ENCODE measurements at regions not wholly inside any gene's neighbourhood (a gene's known extent, or its start where the extent isn't known, plus 50 kb on each side); places are given as distances from the start of the nearest gene placed in this dataset.

GRCh38 chr13:74221752-74222151 lies 87.5 kb upstream of the KLF12 start:
- H3K4me3 ChIP-seq (ENCODE audit: control insufficient read depth, low read depth, low read length), result no peak overlapping the region

GRCh38 chr13:74219566-74219965 lies 85.4 kb upstream of the KLF12 start:
- TF ChIP-seq, protein P1, sequence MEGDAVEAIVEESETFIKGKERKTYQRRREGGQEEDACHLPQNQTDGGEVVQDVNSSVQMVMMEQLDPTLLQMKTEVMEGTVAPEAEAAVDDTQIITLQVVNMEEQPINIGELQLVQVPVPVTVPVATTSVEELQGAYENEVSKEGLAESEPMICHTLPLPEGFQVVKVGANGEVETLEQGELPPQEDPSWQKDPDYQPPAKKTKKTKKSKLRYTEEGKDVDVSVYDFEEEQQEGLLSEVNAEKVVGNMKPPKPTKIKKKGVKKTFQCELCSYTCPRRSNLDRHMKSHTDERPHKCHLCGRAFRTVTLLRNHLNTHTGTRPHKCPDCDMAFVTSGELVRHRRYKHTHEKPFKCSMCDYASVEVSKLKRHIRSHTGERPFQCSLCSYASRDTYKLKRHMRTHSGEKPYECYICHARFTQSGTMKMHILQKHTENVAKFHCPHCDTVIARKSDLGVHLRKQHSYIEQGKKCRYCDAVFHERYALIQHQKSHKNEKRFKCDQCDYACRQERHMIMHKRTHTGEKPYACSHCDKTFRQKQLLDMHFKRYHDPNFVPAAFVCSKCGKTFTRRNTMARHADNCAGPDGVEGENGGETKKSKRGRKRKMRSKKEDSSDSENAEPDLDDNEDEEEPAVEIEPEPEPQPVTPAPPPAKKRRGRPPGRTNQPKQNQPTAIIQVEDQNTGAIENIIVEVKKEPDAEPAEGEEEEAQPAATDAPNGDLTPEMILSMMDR (conservative IDR thresholded peaks at IDR 0.05; ENCODE audit: control insufficient read depth, insufficient read depth, low read depth, low read length), result no peak
- no peak for DNase-seq (ENCODE audit: low read depth)
- H3K4me3 ChIP-seq (ENCODE audit: control insufficient read depth, low read depth, low read length), result no peak overlapping the region

More at GRCh38 chr13:74221752-74222151, 87.5 kb upstream of the KLF12 start:
- TF ChIP-seq, protein P1 (conservative IDR thresholded peaks at IDR 0.05; ENCODE audit: control insufficient read depth, insufficient read depth, low read depth, low read length), result no peak
- DNase-seq (ENCODE audit: low read depth), result no peak

- H3K4me3 ChIP-seq (ENCODE audit: control insufficient read depth, low read depth, low read length), result no peak overlapping the region
- no peak for DNase-seq (ENCODE audit: low read depth)
- TF ChIP-seq, protein P1 (conservative IDR thresholded peaks at IDR 0.05; ENCODE audit: control insufficient read depth, insufficient read depth, low read depth, low read length), result no peak
Observed at GRCh38 chr13:74218291-74218690, 84.1 kb upstream of the KLF12 start.

GRCh38 chr13:74217811-74218210 lies 83.6 kb upstream of the KLF12 start:
- no peak for DNase-seq (ENCODE audit: low read depth)
- H3K4me3 ChIP-seq (ENCODE audit: control insufficient read depth, low read depth, low read length), result no peak overlapping the region
- TF ChIP-seq, protein P1 (conservative IDR thresholded peaks at IDR 0.05; ENCODE audit: control insufficient read depth, insufficient read depth, low read depth, low read length), result no peak

GRCh38 chr13:74215420-74215819 lies 81.2 kb upstream of the KLF12 start:
- TF ChIP-seq, protein P1 (conservative IDR thresholded peaks at IDR 0.05; ENCODE audit: control insufficient read depth, insufficient read depth, low read depth, low read length), result no peak
- no peak overlapping the region for H3K4me3 ChIP-seq (ENCODE audit: control insufficient read depth, low read depth, low read length)
- DNase-seq (ENCODE audit: low read depth), result no peak

GRCh38 chr13:74214321-74214720 lies 80.1 kb upstream of the KLF12 start:
- TF ChIP-seq, protein P1 (conservative IDR thresholded peaks at IDR 0.05; ENCODE audit: control insufficient read depth, insufficient read depth, low read depth, low read length), result no peak
- DNase-seq (ENCODE audit: low read depth), result no peak
- no peak overlapping the region for H3K4me3 ChIP-seq (ENCODE audit: control insufficient read depth, low read depth, low read length)
